Mesenchymal stem cell (in vitro differentiated cells and primary cell): ENCODE measurements at regions not wholly inside any gene's neighbourhood (a gene's known extent, or its start where the extent isn't known, plus 50 kb on each side); places are given as distances from the start of the nearest gene placed in this dataset.

Experiments used
- DNase-seq: peaks from one replicate; pipeline ENCODE4 v3.0.0-alpha.2; 2013
- H2AFZ ChIP-seq: one replicate; pipeline ENCODE4 v1.6.1; 2013; ENCODE audit warnings: low read depth, mild to moderate bottlenecking, control low read depth, inconsistent platforms, low read length, moderate library complexity
- H2AK5ac ChIP-seq: 2 replicates; pipeline ENCODE4 v1.6.1; 2013; ENCODE audit warnings: low read length, moderate library complexity, mild to moderate bottlenecking, inconsistent platforms; ENCODE audit not compliant: severe bottlenecking
- H2BK120ac ChIP-seq: one replicate; pipeline ENCODE4 v1.6.1; 2013; ENCODE audit warnings: low read depth, mild to moderate bottlenecking, inconsistent platforms, low read length, moderate library complexity
- H2BK12ac ChIP-seq, 2 experiments: one replicate each; pipeline ENCODE4 v1.6.1; 2013; ENCODE audit warnings: inconsistent platforms in 2 of 2, low read length in 2 of 2, mild to moderate bottlenecking in 2 of 2, moderate library complexity in 2 of 2, control low read depth in 1 of 2
- H2BK15ac ChIP-seq: one replicate; pipeline ENCODE4 v1.6.1; 2013; ENCODE audit warnings: mild to moderate bottlenecking, low read depth, inconsistent platforms; ENCODE audit not compliant: poor library complexity, severe bottlenecking
- H2BK5ac ChIP-seq: 2 replicates; pipeline ENCODE4 v1.6.1; 2013; ENCODE audit warnings: low read depth, mild to moderate bottlenecking, low read length, control low read depth, inconsistent platforms; ENCODE audit not compliant: poor library complexity, severe bottlenecking
- H3K14ac ChIP-seq, 2 experiments: one replicate each; pipeline ENCODE4 v1.6.1; 2013; ENCODE audit warnings: inconsistent platforms in 2 of 2, low read length in 2 of 2, control low read depth in 1 of 2, mild to moderate bottlenecking in 1 of 2, moderate library complexity in 1 of 2
- H3K18ac ChIP-seq, 2 experiments: one replicate each; pipeline ENCODE4 v1.6.1; 2013; ENCODE audit warnings: inconsistent platforms in 2 of 2, low read length in 2 of 2, control low read depth in 1 of 2, low read depth in 1 of 2, mild to moderate bottlenecking in 1 of 2
- H3K23ac ChIP-seq, 2 experiments: one replicate each; pipeline ENCODE4 v1.6.1; 2013; ENCODE audit warnings: inconsistent platforms in 2 of 2, low read length in 2 of 2, mild to moderate bottlenecking in 2 of 2, moderate library complexity in 2 of 2, control low read depth in 1 of 2
- H3K27ac ChIP-seq: 2 replicates; pipeline ENCODE4 v1.5.1; 2013; ENCODE audit warnings: mild to moderate bottlenecking, moderate library complexity, low read length, control low read depth, inconsistent platforms; ENCODE audit not compliant: poor library complexity, severe bottlenecking
- H3K27me3 ChIP-seq, 2 experiments: 2 replicates each; pipeline versions ENCODE4 v1.6.1 to v1.7.0; 2013; ENCODE audit warnings: low read length in 2 of 2, mild to moderate bottlenecking in 2 of 2, moderate library complexity in 2 of 2, control low read depth in 1 of 2, inconsistent platforms in 1 of 2; ENCODE audit not compliant: control insufficient read depth in 1 of 2, insufficient read depth in 1 of 2
- H3K36me3 ChIP-seq, 2 experiments: 2 replicates each; pipeline versions ENCODE4 v1.6.1 to v1.7.0; 2013; ENCODE audit warnings: low read length in 2 of 2, control low read depth in 1 of 2, inconsistent platforms in 1 of 2, low read depth in 1 of 2, mild to moderate bottlenecking in 1 of 2; ENCODE audit not compliant: insufficient read depth in 2 of 2, control insufficient read depth in 1 of 2
- H3K4ac ChIP-seq, 2 experiments: one replicate each; pipeline ENCODE4 v1.6.1; 2013; ENCODE audit warnings: inconsistent platforms in 2 of 2, low read length in 2 of 2, mild to moderate bottlenecking in 2 of 2, moderate library complexity in 2 of 2, control low read depth in 1 of 2, low read depth in 1 of 2
- H3K4me1 ChIP-seq: 2 replicates; pipeline ENCODE4 v1.6.1; 2013; ENCODE audit warnings: low read depth, low read length, control low read depth; ENCODE audit not compliant: control insufficient read depth, insufficient read depth
- H3K4me2 ChIP-seq: 2 replicates; pipeline ENCODE4 v1.6.1; 2013; ENCODE audit warnings: low read length, mild to moderate bottlenecking, inconsistent platforms; ENCODE audit not compliant: poor library complexity, severe bottlenecking
- H3K4me3 ChIP-seq, 2 experiments: 2 replicates each; pipeline versions ENCODE4 v1.5.1 to v1.7.0; 2013; ENCODE audit warnings: low read length in 2 of 2, mild to moderate bottlenecking in 2 of 2, control low read depth in 1 of 2, low read depth in 1 of 2; ENCODE audit not compliant: insufficient read depth in 1 of 2
- H3K79me1 ChIP-seq: replicated peaks from 2 replicates; pipeline ENCODE4 v1.6.1; 2013; ENCODE audit warnings: mild to moderate bottlenecking, control low read depth, low read length, inconsistent platforms; ENCODE audit not compliant: poor library complexity, severe bottlenecking
- H3K9ac ChIP-seq: 2 replicates; pipeline ENCODE4 v1.7.0; 2013; ENCODE audit warnings: mild to moderate bottlenecking, low read length, moderate library complexity
- H3K9me3 ChIP-seq: 2 replicates; pipeline ENCODE4 v1.7.0; 2013; ENCODE audit warnings: mild to moderate bottlenecking, low read length; ENCODE audit not compliant: control insufficient read depth
- H4K8ac ChIP-seq: one replicate; pipeline ENCODE4 v1.6.1; 2013; ENCODE audit warnings: inconsistent platforms, mild to moderate bottlenecking, low read length, moderate library complexity
- H4K91ac ChIP-seq: one replicate; pipeline ENCODE4 v1.6.1; 2013; ENCODE audit warnings: mild to moderate bottlenecking, low read length, inconsistent platforms
- whole genome bisulfite sequencing: methylation state at CpG from one replicate; pipeline ENCODE4 v1.1.7; 2013; ENCODE audit warnings: mixed read lengths; 5-methylcytosine and 5-hydroxymethylcytosine counted together

- Histone ChIP-seq H2BK12ac (no peak overlapping the region), H3K27ac (no peak overlapping the region), H3K4ac (no peak overlapping the region), H3K4me1 (no peaks in the 10 kb centered on the region), H2BK15ac (no peak overlapping the region), H3K27me3 (no peaks in the 10 kb centered on the region), H3K18ac (no peak overlapping the region), H3K4me2 (no peak overlapping the region), H3K9me3 (no peaks in the 10 kb centered on the region), H4K91ac (no peak overlapping the region), H3K14ac (no peak overlapping the region), H3K4me3 (no peak overlapping the region), H2AFZ (no peak overlapping the region), H2BK5ac (no peak overlapping the region), H4K8ac (no peak overlapping the region), H3K23ac (no peak overlapping the region), H3K9ac (no peak overlapping the region), H3K79me1 (no peaks in the 10 kb centered on the region), H2AK5ac (no peak overlapping the region), H3K36me3 (no peaks in the 10 kb centered on the region), H2BK120ac (no peak overlapping the region)
- DNase-seq: no peak
- 55% methylated on average over 1 of the region's 1 CpG for WGBS
Observed at GRCh38 chr11:116388146-116388545, 384.6 kb downstream of the BUD13 start.

DNA sequence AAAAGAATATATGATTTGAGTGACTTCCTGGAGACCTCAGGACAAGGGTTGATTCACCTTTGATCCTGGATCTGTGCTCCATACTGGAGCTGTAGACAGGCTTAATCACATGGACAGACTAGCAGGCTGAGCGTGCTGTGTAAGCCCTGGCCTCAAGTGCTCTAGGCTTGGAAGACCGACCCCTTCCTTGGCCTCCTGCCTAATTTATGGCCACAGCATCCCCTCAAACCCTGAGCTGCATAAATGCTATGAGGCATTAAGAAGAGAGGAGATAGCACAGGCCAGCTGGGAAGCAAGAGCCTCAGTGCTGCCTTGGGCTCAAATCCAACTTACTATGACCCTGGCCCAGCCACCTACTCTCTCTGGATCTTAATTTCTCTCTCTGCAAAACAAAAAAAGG is 385.1 kb downstream of the BUD13 start:
- Histone ChIP-seq H3K4me2 (no peak overlapping the region), H3K36me3 (no peaks in the 10 kb centered on the region), H3K18ac (no peak overlapping the region), H3K9ac (no peak overlapping the region), H3K4me1 (no peaks in the 10 kb centered on the region), H3K4ac (no peak overlapping the region), H3K27ac (no peak overlapping the region), H3K4me3 (no peak overlapping the region), H3K27me3 (no peaks in the 10 kb centered on the region), H3K79me1 (no peaks in the 10 kb centered on the region), H2BK15ac (no peak overlapping the region), H2BK12ac (no peak overlapping the region), H2BK5ac (no peak overlapping the region), H3K14ac (no peak overlapping the region), H2BK120ac (no peak overlapping the region), H3K9me3 (no peaks in the 10 kb centered on the region), H4K8ac (no peak overlapping the region), H2AK5ac (no peak overlapping the region), H2AFZ (no peak overlapping the region), H4K91ac (no peak overlapping the region), H3K23ac (no peak overlapping the region)
- 20% methylated on average over 1 of the region's 2 CpGs for WGBS
- DNase-seq: no peak

GRCh38 chr11:116386118-116386699 is 386.6 kb downstream of the BUD13 start:
- Histone ChIP-seq H2BK12ac (no peak overlapping the region), H3K23ac (no peak overlapping the region), H2BK5ac (no peak overlapping the region), H3K4me3 (no peak overlapping the region), H3K9me3 (no peaks in the 10 kb centered on the region), H2AFZ (no peak overlapping the region), H3K14ac (no peak overlapping the region), H3K4ac (no peak overlapping the region), H3K79me1 (no peaks in the 10 kb centered on the region), H3K4me1 (no peaks in the 10 kb centered on the region), H3K9ac (no peak overlapping the region), H2AK5ac (no peak overlapping the region), H3K36me3 (no peaks in the 10 kb centered on the region), H4K91ac (no peak overlapping the region), H2BK120ac (no peak overlapping the region), H2BK15ac (no peak overlapping the region), H3K27ac (no peak overlapping the region), H4K8ac (no peak overlapping the region), H3K4me2 (no peak overlapping the region), H3K27me3 (no peaks in the 10 kb centered on the region), H3K18ac (no peak overlapping the region)
- 85% methylated on average over 9 of the region's 9 CpGs for WGBS
- no peak for DNase-seq

DNA sequence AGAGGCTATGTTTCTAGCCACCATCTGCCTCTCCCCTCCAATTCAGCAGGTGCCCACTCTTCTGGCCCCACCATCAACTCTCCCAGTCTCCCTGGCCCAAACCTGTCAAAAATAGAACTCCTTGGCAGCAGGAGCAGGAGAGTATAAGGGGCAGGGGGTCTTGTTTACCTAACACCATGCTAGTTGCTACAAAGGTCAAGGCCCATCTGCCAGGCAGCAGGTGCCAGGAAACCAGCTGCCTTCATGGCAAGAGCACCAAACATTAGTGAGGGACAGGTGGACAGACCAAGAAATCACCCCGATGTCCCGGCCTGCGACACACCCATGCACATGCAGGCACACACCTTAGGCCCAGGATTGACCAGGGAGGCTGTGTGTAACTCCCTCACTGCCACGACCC is 387.9 kb downstream of the BUD13 start:
- H2BK15ac ChIP-seq: no peak overlapping the region
- H3K4me3 ChIP-seq: no peak overlapping the region
- no peak for DNase-seq
- H3K4ac ChIP-seq: no peak overlapping the region
- H3K18ac ChIP-seq: no peak overlapping the region
- no peak overlapping the region for H4K91ac ChIP-seq
- no peaks in the 10 kb centered on the region for H3K9me3 ChIP-seq
- no peak overlapping the region for H2BK5ac ChIP-seq
- no peak overlapping the region for H2AFZ ChIP-seq
- no peak overlapping the region for H3K23ac ChIP-seq
- no peak overlapping the region for H3K27ac ChIP-seq
- no peak overlapping the region for H2AK5ac ChIP-seq
- H2BK12ac ChIP-seq: no peak overlapping the region
- H3K9ac ChIP-seq: no peak overlapping the region
- no peak overlapping the region for H2BK120ac ChIP-seq
- no peak overlapping the region for H3K14ac ChIP-seq
- no peaks in the 10 kb centered on the region for H3K4me1 ChIP-seq
- no peaks in the 10 kb centered on the region for H3K27me3 ChIP-seq
- no peak overlapping the region for H4K8ac ChIP-seq
- WGBS: 94% methylated on average over 4 of the region's 4 CpGs
- no peaks in the 10 kb centered on the region for H3K79me1 ChIP-seq
- no peak overlapping the region for H3K4me2 ChIP-seq
- no peaks in the 10 kb centered on the region for H3K36me3 ChIP-seq
